HEK293T (cell line): ENCODE measurements at regions not wholly inside any gene's neighbourhood (a gene's known extent, or its start where the extent isn't known, plus 50 kb on each side); places are given as distances from the start of the nearest gene placed in this dataset.
"Not testable (repeated sequence)": the region's sequence is repeated elsewhere in the genome, so short reads cannot be mapped to it uniquely, and the experiment has no call there.

Experiments used
- FOXA1 ChIP-seq: fragments of 450-650 bp; IDR thresholded peaks from 2 replicates; pipeline ENCODE4 v1.6.1; 2016; ENCODE audit warnings: mild to moderate bottlenecking
- FOXK2 ChIP-seq: fragments of 450-650 bp; IDR thresholded peaks from 2 replicates; pipeline ENCODE4 v1.6.1; 2016; ENCODE audit warnings: mild to moderate bottlenecking
- FOXM1 ChIP-seq: fragments of 450-650 bp; IDR thresholded peaks from 2 replicates; pipeline ENCODE4 v1.6.1; 2017; ENCODE audit warnings: mild to moderate bottlenecking, borderline replicate concordance
- HDGF ChIP-seq: fragments of 450-650 bp; IDR thresholded peaks from 2 replicates; pipeline ENCODE4 v1.6.1; 2017; ENCODE audit warnings: antibody characterized with exemption, borderline replicate concordance
- SUZ12 ChIP-seq: fragments of 450-650 bp; IDR thresholded peaks from 2 replicates; pipeline ENCODE4 v1.6.1; 2016; ENCODE audit warnings: mild to moderate bottlenecking
- TARDBP ChIP-seq: fragments of 450-650 bp; IDR thresholded peaks from 2 replicates; pipeline ENCODE4 v1.6.1; 2016

DNA sequence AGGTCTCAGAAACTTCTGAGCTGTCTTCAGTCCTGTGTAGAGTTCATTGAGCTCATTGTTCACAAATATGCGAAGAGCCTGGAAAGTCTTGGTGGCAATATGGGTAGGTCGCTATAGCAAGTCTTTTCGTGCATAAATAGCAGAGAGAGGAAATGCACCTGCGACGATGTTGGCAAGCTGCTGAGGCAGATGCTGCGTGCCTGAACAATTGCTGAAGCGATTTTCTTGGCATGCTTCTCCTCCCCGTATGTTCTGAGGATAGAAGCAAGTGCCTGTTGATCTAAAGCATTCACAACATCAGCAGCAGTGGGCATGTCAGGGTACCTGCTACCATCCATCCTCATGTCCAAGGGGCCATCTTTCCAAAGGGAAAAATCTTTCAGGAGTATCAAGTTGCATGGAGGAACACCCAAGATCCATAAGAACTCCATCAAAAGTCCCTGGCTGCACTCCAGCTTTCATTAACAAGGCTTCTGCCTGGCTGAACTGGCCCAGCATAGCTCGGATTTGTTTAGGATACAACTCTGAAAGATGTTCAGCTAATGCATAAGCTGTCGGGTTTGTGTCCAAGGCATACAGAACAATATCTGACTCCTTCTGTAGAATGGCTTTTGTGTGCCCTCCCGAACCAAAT lies 133.1 kb upstream of the LRIG3 start:
- TF ChIP-seq FOXA1, FOXK2, HDGF, TARDBP, SUZ12, FOXM1: not testable (repeated sequence)
